ENCODE measurements at regions not wholly inside any gene's neighbourhood (a gene's known extent, or its start where the extent isn't known, plus 50 kb on each side); places are given as distances from the start of the nearest gene placed in this dataset.

GRCh38 chr18:75868031-75868430 is 440.5 kb upstream of the SMIM21 start:
- TF ChIP-seq CTCF (IDR thresholded peaks at IDR 0.05; ENCODE audit: low read depth, low read length) = no peak
- DNase-seq (ENCODE audit: low read depth in 2 of 2) = no peak
- H3K4me3 ChIP-seq (replicated peaks in 1 of 2; ENCODE audit: low read depth in 2 of 2, low read length in 2 of 2) = no peak overlapping the region

- TF ChIP-seq CTCF (IDR thresholded peaks at IDR 0.05; ENCODE audit: low read depth, low read length) = no peak
- no peak for DNase-seq (ENCODE audit: low read depth in 2 of 2)
- no peak overlapping the region for H3K4me3 ChIP-seq (replicated peaks in 1 of 2; ENCODE audit: low read depth in 2 of 2, low read length in 2 of 2)
These were observed 438.1 kb upstream of the SMIM21 start for GRCh38 chr18:75865639-75866038.

- TF ChIP-seq CTCF (IDR thresholded peaks at IDR 0.05; ENCODE audit: low read depth, low read length) = no peak
- DNase-seq (ENCODE audit: low read depth in 2 of 2) = no peak
These were observed 437.3 kb upstream of the SMIM21 start for GRCh38 chr18:75864816-75865215.

GRCh38 chr18:75863696-75864095 is 436.2 kb upstream of the SMIM21 start:
- no peak overlapping the region for H3K4me3 ChIP-seq (replicated peaks in 1 of 2; ENCODE audit: low read depth in 2 of 2, low read length in 2 of 2)
- no peak for TF ChIP-seq CTCF (IDR thresholded peaks at IDR 0.05; ENCODE audit: low read depth, low read length)
- DNase-seq (ENCODE audit: low read depth in 2 of 2) = no peak

More at GRCh38 chr18:75864816-75865215, 437.3 kb upstream of the SMIM21 start:
- H3K4me3 ChIP-seq (replicated peaks in 1 of 2; ENCODE audit: low read depth in 2 of 2, low read length in 2 of 2) = no peak overlapping the region

- DNase-seq (ENCODE audit: low read depth in 2 of 2) = no peak
- no peak for TF ChIP-seq CTCF (IDR thresholded peaks at IDR 0.05; ENCODE audit: low read depth, low read length)
- H3K4me3 ChIP-seq (replicated peaks in 1 of 2; ENCODE audit: low read depth in 2 of 2, low read length in 2 of 2) = no peak overlapping the region
These were observed 435.0 kb upstream of the SMIM21 start for GRCh38 chr18:75862458-75862857.

- H3K4me3 ChIP-seq (replicated peaks in 1 of 2; ENCODE audit: low read depth in 2 of 2, low read length in 2 of 2) = no peak overlapping the region
- DNase-seq (ENCODE audit: low read depth in 2 of 2) = no peak
- no peak for TF ChIP-seq CTCF (IDR thresholded peaks at IDR 0.05; ENCODE audit: low read depth, low read length)
These were observed 432.7 kb upstream of the SMIM21 start for GRCh38 chr18:75860166-75860565.

GRCh38 chr18:75859533-75859932 is 432.0 kb upstream of the SMIM21 start:
- no peak for DNase-seq (ENCODE audit: low read depth in 2 of 2)
- no peak overlapping the region for H3K4me3 ChIP-seq (replicated peaks in 1 of 2; ENCODE audit: low read depth in 2 of 2, low read length in 2 of 2)
- TF ChIP-seq CTCF (IDR thresholded peaks at IDR 0.05; ENCODE audit: low read depth, low read length) = no peak
